HL-60 (cell line): ENCODE measurements at regions not wholly inside any gene's neighbourhood (a gene's known extent, or its start where the extent isn't known, plus 50 kb on each side); places are given as distances from the start of the nearest gene placed in this dataset.

Source experiments
- DNase-seq, 2 experiments: peaks; one replicate each; pipeline ENCODE4 v3.0.0-alpha.2; 2010 to 2020; ENCODE audit warnings: low read depth in 1 of 2, low spot score in 1 of 2
- H3K27ac ChIP-seq: fragments of 250-450 bp; sonication (Bioruptor Pico); replicated peaks from 2 replicates; pipeline ENCODE4 v1.5.1; 2020; ENCODE audit warnings: mild to moderate bottlenecking, moderate library complexity
- H3K27me3 ChIP-seq: fragments of 250-450 bp; sonication (Bioruptor Pico); 2 replicates; pipeline ENCODE4 v1.5.1; 2021; ENCODE audit warnings: mild to moderate bottlenecking, moderate library complexity; ENCODE audit not compliant: insufficient read depth, poor library complexity, severe bottlenecking
- H3K4me3 ChIP-seq: replicated peaks from 2 replicates; pipeline ENCODE4 v1.5.1; 2011; ENCODE audit warnings: mild to moderate bottlenecking, control low read depth, low read length; ENCODE audit not compliant: insufficient read depth
- GABPA ChIP-seq: IDR thresholded peaks from 2 replicates; pipeline ENCODE4 v1.6.1; 2012; ENCODE audit warnings: low read depth
- POLR2AphosphoS5 ChIP-seq: IDR thresholded peaks from 2 replicates; pipeline ENCODE4 v1.6.1; 2012; ENCODE audit warnings: low read depth
- REST ChIP-seq: IDR thresholded peaks from 2 replicates; pipeline ENCODE4 v1.6.1; 2012; ENCODE audit warnings: low read depth; ENCODE audit not compliant: insufficient replicate concordance
- SPI1 ChIP-seq: IDR thresholded peaks from 2 replicates; pipeline ENCODE4 v1.6.1; 2012; ENCODE audit warnings: low read depth, mild to moderate bottlenecking, borderline replicate concordance
- TF ChIP-seq, protein P1 (sequence below): IDR thresholded peaks from one replicate; pipeline ENCODE4 v1.5.1; 2011; ENCODE audit warnings: low read length, control low read depth, inconsistent platforms; ENCODE audit not compliant: insufficient read depth

DNA sequence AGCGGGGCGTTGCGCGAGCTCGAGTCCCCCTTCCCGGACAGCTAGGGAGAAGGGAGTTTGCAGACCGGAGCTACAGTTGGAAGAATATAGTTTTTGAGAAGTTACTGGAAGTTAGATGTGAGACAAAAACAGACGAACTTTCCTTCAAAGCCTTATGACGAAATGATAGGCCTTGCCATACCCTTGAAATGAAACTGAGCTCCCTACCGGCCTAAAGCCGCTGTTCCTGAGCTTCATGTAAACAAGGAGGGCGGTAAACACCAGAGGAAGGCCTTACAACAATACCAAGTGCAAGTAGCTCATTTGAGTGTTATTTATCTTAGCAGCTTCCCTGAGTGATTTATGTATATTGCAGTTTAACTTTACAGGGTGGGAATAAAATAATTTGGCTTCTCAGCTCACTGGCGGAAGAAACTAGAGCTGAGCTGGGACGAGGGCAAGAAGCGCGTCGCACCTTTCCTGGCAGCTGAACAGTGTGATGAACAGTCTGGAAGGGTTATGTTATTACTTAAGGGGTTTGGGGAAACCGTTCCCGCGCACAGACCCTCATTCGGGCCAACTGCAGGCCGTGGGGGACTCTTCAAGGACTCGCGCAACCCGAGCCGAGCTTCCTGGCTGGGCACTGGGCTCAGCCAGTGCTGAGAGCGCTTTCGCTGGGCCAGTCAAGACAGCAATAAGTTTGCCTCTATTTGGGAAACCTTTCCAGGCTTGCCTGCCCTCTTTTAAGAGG is 111.2 kb downstream of the KCNRG start:
- Histone ChIP-seq H3K27ac (peak overlapping the region; percentile 99), H3K27me3 (no peaks in the 10 kb centered on the region), H3K4me3 (peak overlapping the region; percentile 40)
- TF ChIP-seq, protein P1, sequence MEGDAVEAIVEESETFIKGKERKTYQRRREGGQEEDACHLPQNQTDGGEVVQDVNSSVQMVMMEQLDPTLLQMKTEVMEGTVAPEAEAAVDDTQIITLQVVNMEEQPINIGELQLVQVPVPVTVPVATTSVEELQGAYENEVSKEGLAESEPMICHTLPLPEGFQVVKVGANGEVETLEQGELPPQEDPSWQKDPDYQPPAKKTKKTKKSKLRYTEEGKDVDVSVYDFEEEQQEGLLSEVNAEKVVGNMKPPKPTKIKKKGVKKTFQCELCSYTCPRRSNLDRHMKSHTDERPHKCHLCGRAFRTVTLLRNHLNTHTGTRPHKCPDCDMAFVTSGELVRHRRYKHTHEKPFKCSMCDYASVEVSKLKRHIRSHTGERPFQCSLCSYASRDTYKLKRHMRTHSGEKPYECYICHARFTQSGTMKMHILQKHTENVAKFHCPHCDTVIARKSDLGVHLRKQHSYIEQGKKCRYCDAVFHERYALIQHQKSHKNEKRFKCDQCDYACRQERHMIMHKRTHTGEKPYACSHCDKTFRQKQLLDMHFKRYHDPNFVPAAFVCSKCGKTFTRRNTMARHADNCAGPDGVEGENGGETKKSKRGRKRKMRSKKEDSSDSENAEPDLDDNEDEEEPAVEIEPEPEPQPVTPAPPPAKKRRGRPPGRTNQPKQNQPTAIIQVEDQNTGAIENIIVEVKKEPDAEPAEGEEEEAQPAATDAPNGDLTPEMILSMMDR: no peak
- TF ChIP-seq SPI1: no peak
- TF ChIP-seq POLR2AphosphoS5: no peak
- no peak for TF ChIP-seq REST
- no peak for TF ChIP-seq GABPA
- DNase-seq: peak; percentile 51 to 69

DNA sequence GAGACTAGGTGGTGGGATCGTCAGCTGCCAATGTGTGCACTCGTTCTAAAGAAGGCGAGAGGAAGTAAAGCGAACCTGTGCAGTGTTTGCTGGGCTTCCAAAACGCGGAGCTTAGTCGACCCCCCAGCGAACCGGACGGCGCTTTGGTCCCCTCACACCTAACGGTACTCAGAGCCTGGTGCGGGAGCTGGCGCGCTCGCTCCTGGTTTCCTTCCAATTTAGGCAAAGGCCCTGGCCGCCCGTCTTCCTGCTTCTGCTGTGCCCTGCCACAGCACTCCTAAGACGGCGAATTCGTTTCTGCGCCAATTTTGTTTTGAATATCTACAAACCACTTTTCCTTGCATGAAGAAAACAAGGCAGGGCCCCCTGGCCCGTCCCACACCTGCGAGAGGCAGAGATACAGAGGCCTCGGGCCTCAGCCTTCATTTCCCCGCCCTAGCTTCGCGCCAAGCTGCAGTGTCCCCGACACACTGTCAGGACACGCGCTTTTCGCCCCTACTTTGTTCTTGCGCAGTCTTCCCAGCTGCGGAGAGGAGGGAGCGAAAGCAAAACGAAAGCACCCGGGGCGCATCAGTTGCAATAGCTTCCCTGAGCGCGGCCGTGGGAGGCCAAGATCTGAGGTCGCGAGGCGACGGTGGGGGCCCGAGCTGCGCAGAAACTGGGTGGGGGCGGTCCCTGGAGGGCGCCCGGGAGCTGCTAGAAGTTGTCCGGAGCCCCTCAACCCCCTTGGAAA is 111.9 kb downstream of the KCNRG start:
- no peak for DNase-seq
- Histone ChIP-seq H3K27ac (peak overlapping the region; percentile 99), H3K4me3 (no peak overlapping the region), H3K27me3 (no peaks in the 10 kb centered on the region)
- no peak for TF ChIP-seq GABPA
- no peak for TF ChIP-seq POLR2AphosphoS5
- TF ChIP-seq SPI1: no peak
- TF ChIP-seq REST: no peak
- TF ChIP-seq, protein P1: no peak

DNA sequence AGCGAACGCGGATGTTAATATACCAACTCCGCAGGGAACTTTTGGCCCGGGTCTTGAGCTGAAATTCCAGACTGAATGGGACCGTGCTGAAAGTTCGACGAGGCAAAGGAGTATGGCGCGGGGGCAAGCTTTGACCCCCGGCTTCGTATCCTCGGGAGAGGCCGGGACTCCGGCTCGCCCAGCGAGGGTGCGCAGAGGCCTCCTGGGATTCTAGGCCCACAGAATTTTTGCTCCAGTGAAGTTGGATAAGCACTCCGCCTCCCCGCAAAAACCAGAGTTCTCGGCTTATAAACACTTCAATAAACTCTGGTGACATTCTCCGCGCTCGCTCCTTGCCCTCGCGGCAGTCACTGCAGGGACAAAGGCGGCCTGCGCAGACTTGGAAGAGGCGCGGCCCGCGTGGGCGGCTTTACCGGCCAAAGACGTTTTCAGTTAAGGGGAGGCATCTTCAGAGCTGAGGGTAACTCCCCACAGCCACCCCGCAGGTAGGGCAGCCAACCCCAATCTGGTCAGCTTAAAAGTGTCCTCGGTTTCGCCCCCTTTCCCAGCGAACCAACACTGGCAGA is 112.6 kb downstream of the KCNRG start:
- TF ChIP-seq POLR2AphosphoS5: no peak
- TF ChIP-seq, protein P1: no peak
- no peak for TF ChIP-seq GABPA
- TF ChIP-seq REST: no peak
- TF ChIP-seq SPI1: no peak
- no peak overlapping the region for H3K4me3 ChIP-seq

More for the DNA sequence above, 112.6 kb downstream of the KCNRG start:
- Histone ChIP-seq H3K27ac (no peak overlapping the region), H3K27me3 (no peaks in the 10 kb centered on the region)
- DNase-seq: no peak
